HUES48 (cell line): ENCODE measurements at regions not wholly inside any gene's neighbourhood (a gene's known extent, or its start where the extent isn't known, plus 50 kb on each side); places are given as distances from the start of the nearest gene placed in this dataset.

Experiments
- H3K27ac ChIP-seq: one replicate; pipeline ENCODE4 v1.7.0; 2013; ENCODE audit warnings: low read depth, low read length, inconsistent platforms
- H3K27me3 ChIP-seq: 2 replicates; pipeline ENCODE4 v1.6.1; 2013; ENCODE audit warnings: mild to moderate bottlenecking, low read length; ENCODE audit not compliant: control insufficient read depth, insufficient read depth
- H3K36me3 ChIP-seq: 2 replicates; pipeline ENCODE4 v1.6.1; 2013; ENCODE audit warnings: low read length; ENCODE audit not compliant: control insufficient read depth, insufficient read depth
- H3K4me1 ChIP-seq: 2 replicates; pipeline ENCODE4 v1.6.1; 2013; ENCODE audit warnings: mild to moderate bottlenecking, low read length; ENCODE audit not compliant: control insufficient read depth, insufficient read depth
- H3K4me3 ChIP-seq: 2 replicates; pipeline ENCODE4 v1.5.1; 2013; ENCODE audit warnings: mild to moderate bottlenecking, low read depth, low read length
- H3K9ac ChIP-seq: 2 replicates; pipeline ENCODE4 v1.6.1; 2013; ENCODE audit warnings: mild to moderate bottlenecking, low read depth, low read length, moderate library complexity
- H3K9me3 ChIP-seq: 2 replicates; pipeline ENCODE4 v1.6.1; 2013; ENCODE audit warnings: low read length; ENCODE audit not compliant: control insufficient read depth, insufficient read depth

DNA sequence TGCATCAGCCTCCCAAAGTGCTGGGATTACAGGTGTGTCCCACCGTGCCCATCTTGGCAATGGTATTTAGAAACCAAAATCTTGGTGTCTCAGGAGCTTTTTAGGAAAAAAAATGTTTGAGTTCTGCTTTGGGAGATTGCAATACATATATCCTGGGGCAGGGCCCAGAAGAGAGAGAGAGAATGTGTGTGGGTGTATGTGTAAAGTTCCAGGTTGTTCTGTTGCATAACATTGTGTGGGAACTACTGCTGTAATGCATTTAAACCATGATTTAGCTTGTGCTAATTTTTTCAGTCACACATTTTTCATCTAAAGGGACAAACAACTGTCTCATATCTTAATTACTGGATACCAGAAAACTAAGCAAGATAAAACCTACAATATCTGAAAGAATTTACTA is 70.8 kb upstream of the NABP1 start:
- Histone ChIP-seq H3K27me3 (no peaks in the 10 kb centered on the region), H3K4me1 (no peaks in the 10 kb centered on the region), H3K9me3 (no peaks in the 10 kb centered on the region), H3K27ac (no peak overlapping the region), H3K36me3 (no peaks in the 10 kb centered on the region), H3K9ac (no peak overlapping the region), H3K4me3 (no peak overlapping the region)

DNA sequence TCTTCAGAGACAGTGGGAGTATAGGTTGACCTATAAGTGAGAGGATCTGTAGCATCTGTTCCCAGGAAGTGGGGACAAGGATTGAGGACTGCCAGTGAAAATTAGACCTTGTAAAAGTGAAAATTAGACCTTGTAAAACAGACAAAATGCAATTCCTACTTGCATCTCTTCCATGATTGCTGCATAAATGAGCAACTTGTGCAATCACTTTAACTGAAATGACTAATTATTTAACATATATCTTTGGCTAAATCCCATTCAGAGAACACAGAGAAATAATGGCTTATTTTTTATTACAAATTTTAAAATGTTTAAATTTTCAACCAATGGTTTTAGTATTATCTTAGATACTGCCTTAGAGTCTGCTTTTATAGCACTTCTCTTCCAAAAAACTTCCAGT is 67.2 kb upstream of the NABP1 start:
- Histone ChIP-seq H3K27ac (no peak overlapping the region), H3K4me1 (no peaks in the 10 kb centered on the region), H3K27me3 (no peaks in the 10 kb centered on the region), H3K36me3 (no peaks in the 10 kb centered on the region), H3K4me3 (no peak overlapping the region), H3K9ac (no peak overlapping the region), H3K9me3 (no peaks in the 10 kb centered on the region)

DNA sequence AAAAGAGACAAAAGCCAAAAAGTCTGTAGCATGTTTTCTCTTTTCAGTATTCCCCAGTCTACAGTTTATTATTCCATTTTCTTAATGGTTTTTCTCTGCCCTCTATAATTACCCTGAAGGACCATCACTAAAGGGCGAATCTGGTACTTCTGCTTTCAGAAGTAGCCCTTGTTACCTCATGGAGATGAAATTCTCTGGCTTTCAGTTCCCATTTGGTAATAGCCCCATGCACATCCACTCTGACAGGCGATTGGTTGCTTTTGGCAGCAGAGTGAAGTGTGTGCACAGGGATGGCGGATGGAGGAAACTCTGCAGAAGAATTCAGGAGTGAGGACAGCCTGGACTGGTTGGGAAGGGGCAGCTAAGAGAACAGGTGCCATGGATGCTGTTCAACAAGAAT is 66.3 kb upstream of the NABP1 start:
- no peaks in the 10 kb centered on the region for H3K9me3 ChIP-seq
- H3K27ac ChIP-seq = no peak overlapping the region
- no peaks in the 10 kb centered on the region for H3K36me3 ChIP-seq
- H3K4me3 ChIP-seq = no peak overlapping the region
- H3K4me1 ChIP-seq = no peaks in the 10 kb centered on the region
- H3K9ac ChIP-seq = no peak overlapping the region
- H3K27me3 ChIP-seq = no peaks in the 10 kb centered on the region

DNA sequence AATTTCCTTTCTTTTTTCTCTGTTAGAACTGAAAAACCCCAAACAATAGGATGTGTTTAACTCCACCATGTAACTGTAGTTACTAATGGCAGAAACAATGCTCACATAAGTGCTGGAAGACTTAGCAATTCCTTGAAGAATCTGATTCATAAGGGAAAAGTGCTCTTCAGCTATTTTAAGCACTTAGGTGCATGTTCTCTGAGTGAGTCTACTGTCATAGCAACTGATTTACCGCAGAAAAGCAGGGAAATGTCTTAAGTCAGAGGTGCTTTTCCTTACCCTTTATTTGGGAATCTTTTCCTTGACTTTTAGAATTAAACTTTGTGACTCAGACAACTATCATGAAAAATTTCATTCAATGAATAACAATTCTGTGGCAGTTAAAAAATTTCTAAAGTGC is 65.4 kb upstream of the NABP1 start:
- no peaks in the 10 kb centered on the region for H3K36me3 ChIP-seq
- no peak overlapping the region for H3K9ac ChIP-seq
- H3K27me3 ChIP-seq = no peaks in the 10 kb centered on the region
- H3K4me1 ChIP-seq = no peaks in the 10 kb centered on the region
- no peaks in the 10 kb centered on the region for H3K9me3 ChIP-seq
- peak overlapping the region; percentile 29 for H3K27ac ChIP-seq
- H3K4me3 ChIP-seq = no peak overlapping the region

DNA sequence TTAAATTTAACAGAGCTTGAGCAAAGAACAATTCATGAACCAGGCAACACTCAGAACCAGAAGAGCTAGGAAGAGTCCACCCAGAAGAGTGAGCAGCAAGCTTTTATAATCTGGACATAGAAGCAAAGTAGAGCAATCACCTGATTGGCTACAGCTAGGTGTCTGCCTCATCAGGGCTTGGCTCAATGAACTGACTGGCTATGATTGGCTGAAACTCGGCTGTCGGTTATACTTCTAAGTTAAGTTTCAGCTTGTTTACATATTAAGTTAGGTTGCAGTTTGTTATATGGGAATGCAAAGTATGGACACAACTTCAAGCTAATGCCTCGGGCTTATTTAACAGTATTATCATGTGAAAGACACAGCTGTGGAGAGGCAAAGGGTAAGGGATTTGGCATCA is 63.2 kb upstream of the NABP1 start:
- Histone ChIP-seq H3K9me3 (no peaks in the 10 kb centered on the region), H3K27me3 (no peaks in the 10 kb centered on the region), H3K36me3 (no peaks in the 10 kb centered on the region), H3K9ac (no peak overlapping the region), H3K4me3 (no peak overlapping the region), H3K27ac (no peak overlapping the region), H3K4me1 (no peaks in the 10 kb centered on the region)

DNA sequence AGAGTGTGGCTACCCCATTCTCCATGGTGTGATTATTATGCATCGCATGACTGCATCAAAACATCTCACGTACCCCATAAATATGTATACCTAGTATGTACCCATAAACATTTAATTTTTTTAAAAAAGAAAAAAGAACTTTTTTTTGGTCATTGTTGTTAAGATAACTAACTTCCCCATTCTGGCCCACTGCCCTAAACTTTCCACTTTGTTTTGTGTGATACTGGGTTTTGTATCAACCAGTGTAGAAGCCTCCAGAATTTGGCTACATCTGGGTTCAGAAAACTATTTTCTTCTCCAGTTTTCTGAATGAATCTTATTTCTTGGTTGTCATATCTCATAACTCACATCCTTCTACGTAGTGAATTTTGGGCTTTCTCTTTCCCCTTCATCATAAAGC is 62.3 kb upstream of the NABP1 start:
- Histone ChIP-seq H3K36me3 (no peaks in the 10 kb centered on the region), H3K4me3 (no peak overlapping the region), H3K9ac (no peak overlapping the region), H3K27me3 (no peaks in the 10 kb centered on the region), H3K27ac (no peak overlapping the region), H3K4me1 (no peaks in the 10 kb centered on the region), H3K9me3 (no peaks in the 10 kb centered on the region)

DNA sequence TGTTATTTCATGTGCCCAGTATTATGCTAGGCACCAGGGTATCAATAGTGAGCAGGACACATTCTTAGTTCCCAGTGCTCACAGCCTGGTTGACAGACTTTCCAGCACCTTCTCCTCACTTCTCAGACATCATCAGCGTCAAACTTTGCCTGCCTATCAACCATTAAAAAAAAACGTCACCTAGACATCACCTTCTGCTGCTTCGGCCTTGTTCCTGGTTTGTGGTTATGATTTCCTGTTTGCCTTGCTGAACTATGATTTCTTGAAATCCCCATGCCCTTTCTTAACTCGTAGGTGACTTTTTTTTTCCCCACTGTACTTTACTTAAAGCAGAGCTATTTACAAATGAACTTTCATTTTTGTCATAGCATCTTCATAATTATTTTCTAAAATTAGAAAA is 60.4 kb upstream of the NABP1 start:
- H3K4me1 ChIP-seq = no peaks in the 10 kb centered on the region
- no peaks in the 10 kb centered on the region for H3K27me3 ChIP-seq
- no peaks in the 10 kb centered on the region for H3K36me3 ChIP-seq
- H3K27ac ChIP-seq = no peak overlapping the region
- no peaks in the 10 kb centered on the region for H3K9me3 ChIP-seq
- no peak overlapping the region for H3K9ac ChIP-seq
- no peak overlapping the region for H3K4me3 ChIP-seq

DNA sequence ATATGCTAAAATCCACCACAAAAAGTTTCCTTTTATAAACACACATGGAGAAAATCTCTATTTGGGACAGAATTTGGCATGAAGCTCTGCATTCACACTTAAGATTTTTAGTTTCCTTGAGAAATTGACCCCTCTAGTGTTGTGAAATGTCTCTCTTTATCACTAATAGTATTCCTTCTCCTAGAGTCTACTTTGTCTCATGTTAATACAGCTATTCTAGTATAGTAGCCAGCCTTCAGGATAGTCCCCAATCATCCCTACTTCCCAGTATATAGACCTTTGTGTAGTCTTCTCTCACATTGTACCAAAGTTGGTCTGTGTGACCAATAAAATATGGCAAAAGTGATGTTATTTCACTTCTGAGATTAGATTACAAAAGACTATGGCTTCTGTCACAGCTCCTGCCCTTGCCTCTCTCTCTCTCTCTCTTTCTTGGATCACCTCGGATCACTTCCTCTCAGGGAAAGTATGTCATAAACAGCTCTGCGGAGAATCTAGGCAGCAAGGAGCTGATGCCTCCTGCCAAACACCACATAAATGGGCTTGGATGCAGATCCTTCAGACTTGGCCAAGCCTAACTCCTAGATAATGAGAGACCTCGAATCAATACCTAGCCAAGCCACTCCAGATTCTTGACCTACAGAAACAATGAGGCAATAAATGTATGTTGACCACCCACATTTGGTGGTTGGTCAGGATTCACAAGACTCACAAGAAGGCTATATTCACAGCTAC is 59.7 kb upstream of the NABP1 start:
- Histone ChIP-seq H3K27me3 (no peaks in the 10 kb centered on the region), H3K4me3 (no peak overlapping the region), H3K4me1 (no peaks in the 10 kb centered on the region), H3K36me3 (no peaks in the 10 kb centered on the region), H3K9ac (no peak overlapping the region), H3K9me3 (no peaks in the 10 kb centered on the region), H3K27ac (no peak overlapping the region)

DNA sequence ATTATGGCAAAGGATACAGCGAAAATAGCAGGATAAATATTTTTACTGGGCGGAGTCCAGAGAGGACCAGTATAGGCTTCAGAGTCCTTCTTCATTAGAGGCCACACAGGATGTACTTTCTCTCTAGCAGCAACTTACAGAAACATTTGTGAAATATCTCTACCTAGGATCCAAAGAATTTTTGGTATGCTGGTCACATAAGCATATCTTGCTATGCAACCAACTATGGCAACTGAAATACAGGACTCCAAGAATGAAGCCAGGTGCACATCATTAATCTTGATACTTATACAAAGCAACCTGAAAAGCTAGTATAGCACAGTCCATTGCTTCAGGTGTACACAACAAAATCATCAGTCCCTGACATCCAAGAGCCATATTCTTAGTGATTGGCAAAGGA is 59.1 kb upstream of the NABP1 start:
- Histone ChIP-seq H3K9me3 (no peaks in the 10 kb centered on the region), H3K9ac (no peak overlapping the region), H3K27me3 (no peaks in the 10 kb centered on the region), H3K4me1 (no peaks in the 10 kb centered on the region), H3K4me3 (no peak overlapping the region), H3K36me3 (no peaks in the 10 kb centered on the region), H3K27ac (no peak overlapping the region)

DNA sequence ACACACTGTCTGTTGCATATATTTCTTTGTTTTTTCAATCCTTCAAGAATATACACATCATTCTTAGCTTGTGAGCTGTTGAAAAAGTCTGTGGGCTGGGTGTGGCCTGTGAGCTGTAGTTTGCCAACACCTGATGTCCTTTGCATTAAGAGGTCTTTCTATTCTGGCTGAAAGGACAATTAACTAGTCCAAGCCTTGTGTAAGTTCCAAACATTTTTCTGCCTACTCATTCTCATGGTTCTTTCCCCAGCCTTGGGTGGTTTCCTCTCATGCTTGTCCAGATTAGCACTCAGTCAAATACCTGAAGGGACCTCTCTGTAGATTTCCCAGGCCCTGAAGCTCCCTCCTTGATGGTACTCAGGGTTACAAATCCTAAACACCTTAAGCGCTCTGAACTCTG is 57.8 kb upstream of the NABP1 start:
- Histone ChIP-seq H3K27ac (no peak overlapping the region), H3K9me3 (no peaks in the 10 kb centered on the region), H3K9ac (no peak overlapping the region), H3K4me3 (no peak overlapping the region), H3K27me3 (no peaks in the 10 kb centered on the region), H3K36me3 (no peaks in the 10 kb centered on the region), H3K4me1 (no peaks in the 10 kb centered on the region)

DNA sequence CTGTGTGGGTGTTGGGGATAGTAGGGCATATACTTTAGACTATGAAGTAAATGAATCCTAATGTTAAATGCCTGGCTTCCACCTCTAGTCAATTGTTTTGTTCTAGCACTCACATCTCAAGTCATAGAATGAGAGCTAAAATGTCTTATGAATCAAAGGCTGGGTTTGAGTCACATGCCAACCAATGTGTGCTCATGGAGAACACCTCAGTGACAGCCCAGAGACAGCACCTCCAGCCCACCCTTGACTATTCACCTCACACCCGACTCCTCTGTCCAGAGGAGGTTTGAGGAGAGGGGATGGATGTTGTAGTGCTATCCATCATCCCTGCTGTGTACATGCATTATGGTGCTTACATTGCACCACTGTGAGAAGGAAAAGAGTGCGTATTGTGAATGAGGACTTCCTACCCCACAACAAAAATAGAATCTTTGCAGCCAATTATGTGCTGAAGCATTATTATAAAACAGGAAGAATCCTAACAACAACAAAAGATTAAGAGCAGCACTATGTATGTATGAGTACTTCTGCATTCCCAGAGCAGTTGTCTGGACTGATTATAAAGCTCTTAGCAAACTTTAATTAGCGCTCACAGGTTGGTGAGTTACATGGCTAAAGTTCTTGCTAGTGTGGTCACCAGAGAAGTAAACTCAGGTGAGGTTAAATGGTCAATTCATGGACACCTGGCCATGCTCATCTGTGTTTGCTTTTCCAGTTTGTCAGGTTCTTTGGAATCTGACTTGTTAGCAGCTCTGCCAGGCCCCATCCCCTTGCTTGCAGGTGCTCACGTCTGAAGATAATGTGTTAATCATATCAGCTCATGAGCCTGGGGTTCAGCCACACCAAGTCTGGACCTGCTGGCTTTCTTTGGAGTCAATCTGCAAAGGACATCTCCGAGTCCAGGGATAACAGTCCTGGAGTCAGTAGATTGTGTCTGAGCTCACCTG is 55.3 kb upstream of the NABP1 start:
- no peaks in the 10 kb centered on the region for H3K9me3 ChIP-seq
- H3K9ac ChIP-seq = no peak overlapping the region
- no peaks in the 10 kb centered on the region for H3K27me3 ChIP-seq
- H3K36me3 ChIP-seq = no peaks in the 10 kb centered on the region
- H3K4me3 ChIP-seq = no peak overlapping the region
- no peak overlapping the region for H3K27ac ChIP-seq
- H3K4me1 ChIP-seq = no peaks in the 10 kb centered on the region
